ENCODE measurements at regions not wholly inside any gene's neighbourhood (a gene's known extent, or its start where the extent isn't known, plus 50 kb on each side); places are given as distances from the start of the nearest gene placed in this dataset.

DNA sequence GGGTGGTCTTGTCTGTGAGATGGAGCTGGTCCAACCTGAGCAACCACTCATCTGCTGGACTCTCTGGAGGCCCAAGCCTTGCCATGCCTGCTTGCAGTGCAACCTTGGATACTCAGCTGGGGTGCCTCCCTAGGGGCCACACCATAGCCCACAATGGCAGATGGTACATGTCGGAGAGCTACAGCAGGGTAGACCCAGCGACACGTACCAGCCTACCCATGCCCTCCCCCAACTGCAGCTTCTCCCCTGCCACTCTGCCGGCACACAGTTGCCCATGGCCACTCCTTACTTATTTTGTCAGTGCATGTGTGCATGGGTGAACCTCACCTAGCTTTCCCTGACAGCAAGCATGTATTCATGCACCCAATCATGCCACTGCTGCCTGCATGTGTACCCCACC, 690.9 kb downstream of the CCDC85A start:
- no peak for TF ChIP-seq EP300 (IDR thresholded peaks at IDR 0.05)
- TF ChIP-seq, protein P1, sequence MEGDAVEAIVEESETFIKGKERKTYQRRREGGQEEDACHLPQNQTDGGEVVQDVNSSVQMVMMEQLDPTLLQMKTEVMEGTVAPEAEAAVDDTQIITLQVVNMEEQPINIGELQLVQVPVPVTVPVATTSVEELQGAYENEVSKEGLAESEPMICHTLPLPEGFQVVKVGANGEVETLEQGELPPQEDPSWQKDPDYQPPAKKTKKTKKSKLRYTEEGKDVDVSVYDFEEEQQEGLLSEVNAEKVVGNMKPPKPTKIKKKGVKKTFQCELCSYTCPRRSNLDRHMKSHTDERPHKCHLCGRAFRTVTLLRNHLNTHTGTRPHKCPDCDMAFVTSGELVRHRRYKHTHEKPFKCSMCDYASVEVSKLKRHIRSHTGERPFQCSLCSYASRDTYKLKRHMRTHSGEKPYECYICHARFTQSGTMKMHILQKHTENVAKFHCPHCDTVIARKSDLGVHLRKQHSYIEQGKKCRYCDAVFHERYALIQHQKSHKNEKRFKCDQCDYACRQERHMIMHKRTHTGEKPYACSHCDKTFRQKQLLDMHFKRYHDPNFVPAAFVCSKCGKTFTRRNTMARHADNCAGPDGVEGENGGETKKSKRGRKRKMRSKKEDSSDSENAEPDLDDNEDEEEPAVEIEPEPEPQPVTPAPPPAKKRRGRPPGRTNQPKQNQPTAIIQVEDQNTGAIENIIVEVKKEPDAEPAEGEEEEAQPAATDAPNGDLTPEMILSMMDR (IDR thresholded peaks at IDR 0.05) = no peak
- TF ChIP-seq POLR2A (IDR thresholded peaks at IDR 0.05) = no peak
- TF ChIP-seq POLR2AphosphoS5 (IDR thresholded peaks at IDR 0.05) = no peak
